SU-DHL-6 (cell line): ENCODE measurements at regions not wholly inside any gene's neighbourhood (a gene's known extent, or its start where the extent isn't known, plus 50 kb on each side); places are given as distances from the start of the nearest gene placed in this dataset.
"Not testable (repeated sequence)": the region's sequence is repeated elsewhere in the genome, so short reads cannot be mapped to it uniquely, and the experiment has no call there.

Experiments
- H2AFZ ChIP-seq: fragments of 200-600 bp; sonication (generic); 2 replicates; pipeline ENCODE4 v1.6.1; 2014; ENCODE audit warnings: low read depth, mild to moderate bottlenecking, moderate library complexity, mixed read lengths, antibody characterized with exemption, low read length; ENCODE audit not compliant: severe bottlenecking
- H3F3A ChIP-seq: fragments of 200-600 bp; shearing (Covaris generic); 2 replicates; pipeline ENCODE4 v1.6.0; 2016; ENCODE audit warnings: antibody characterized with exemption, mild to moderate bottlenecking; ENCODE audit not compliant: insufficient read depth
- H3K27ac ChIP-seq: fragments of 200-600 bp; sonication (generic); 2 replicates; pipeline ENCODE4 v1.5.1; 2016; ENCODE audit warnings: low read depth, mild to moderate bottlenecking, low read length, moderate library complexity, mixed read lengths
- H3K27me3 ChIP-seq: fragments of 200-600 bp; sonication (generic), shearing (Covaris generic); 2 replicates; pipeline ENCODE4 v1.6.0; 2014; ENCODE audit warnings: mild to moderate bottlenecking, low read length
- H3K36me3 ChIP-seq: fragments of 200-600 bp; sonication (generic); 2 replicates; pipeline ENCODE4 v1.6.1; 2014; ENCODE audit warnings: mild to moderate bottlenecking, low read length, mixed read lengths
- H3K4me2 ChIP-seq: fragments of 300-600, 200-600 bp; shearing (Covaris generic), sonication (generic); 2 replicates; pipeline ENCODE4 v1.6.0; 2014; ENCODE audit warnings: low read length, low read depth, mild to moderate bottlenecking; ENCODE audit not compliant: poor library complexity, severe bottlenecking
- H3K4me3 ChIP-seq: fragments of 200-600 bp; sonication (generic); 2 replicates; pipeline ENCODE4 v1.5.1; 2014; ENCODE audit warnings: antibody characterized with exemption, low read length, mild to moderate bottlenecking, mixed read lengths; ENCODE audit not compliant: insufficient read depth, poor library complexity, severe bottlenecking
- H3K79me2 ChIP-seq: fragments of 200-600 bp; sonication (generic); 2 replicates; pipeline ENCODE4 v1.6.1; 2014; ENCODE audit warnings: mild to moderate bottlenecking, low read length, moderate library complexity; ENCODE audit not compliant: insufficient read depth
- H3K9ac ChIP-seq: fragments of 200-600 bp; sonication (generic); 2 replicates; pipeline ENCODE4 v1.7.0; 2014; ENCODE audit warnings: mild to moderate bottlenecking, low read length
- H3K9me2 ChIP-seq: fragments of 200-600 bp; sonication (generic); replicated peaks from 2 replicates; pipeline ENCODE4 v1.6.1; 2014; ENCODE audit warnings: low read length; ENCODE audit not compliant: insufficient read depth
- H3K9me3 ChIP-seq: fragments of 200-600 bp; sonication (generic); 2 replicates; pipeline ENCODE4 v1.6.1; 2014; ENCODE audit warnings: low read length, mixed read lengths; ENCODE audit not compliant: insufficient read depth
- H4K20me1 ChIP-seq: fragments of 200-600 bp; sonication (generic); 2 replicates; pipeline ENCODE4 v1.6.1; 2014; ENCODE audit warnings: low read depth, mild to moderate bottlenecking, antibody characterized with exemption, low read length, moderate library complexity, mixed read lengths
- CTCF ChIP-seq: fragments of 200-600 bp; sonication (generic); IDR thresholded peaks from one replicate; pipeline ENCODE4 v1.5.1; 2017; ENCODE audit warnings: antibody characterized with exemption, mild to moderate bottlenecking, low read length, moderate library complexity; ENCODE audit not compliant: insufficient read depth, poor library complexity, severe bottlenecking
- EZH2phosphoT487 ChIP-seq: fragments of 200-600 bp; sonication (generic), shearing (Covaris generic); conservative IDR thresholded peaks from 2 replicates; pipeline ENCODE4 v1.6.1; 2018; ENCODE audit warnings: mild to moderate bottlenecking, antibody characterized with exemption, low read length, moderate library complexity, mixed read lengths

- H3K27ac ChIP-seq: no peak overlapping the region
- H3K27me3 ChIP-seq: no peaks in the 10 kb centered on the region
- H4K20me1 ChIP-seq: no peaks in the 10 kb centered on the region
- no peak overlapping the region for H3K4me3 ChIP-seq
- no peaks in the 10 kb centered on the region for H3K36me3 ChIP-seq
- H3K9ac ChIP-seq: no peak overlapping the region
- H3K79me2 ChIP-seq: no peaks in the 10 kb centered on the region
- H3K4me2 ChIP-seq: no peak overlapping the region
- TF ChIP-seq CTCF (no peak), EZH2phosphoT487 (no peak)
- H3K9me2 ChIP-seq: no peaks in the 10 kb centered on the region
- no peaks in the 10 kb centered on the region for H3F3A ChIP-seq
- no peaks in the 10 kb centered on the region for H3K9me3 ChIP-seq
- H2AFZ ChIP-seq: no peak overlapping the region
These were observed 234.6 kb upstream of the TECRL start for GRCh38 chr4:64643841-64644240.

- H3K27me3 ChIP-seq: no peaks in the 10 kb centered on the region
- H3K9ac ChIP-seq: no peak overlapping the region
- no peak overlapping the region for H3K4me3 ChIP-seq
- H3F3A ChIP-seq: no peaks in the 10 kb centered on the region
- H3K79me2 ChIP-seq: no peaks in the 10 kb centered on the region
- H3K36me3 ChIP-seq: no peaks in the 10 kb centered on the region
- no peak overlapping the region for H3K4me2 ChIP-seq
- no peaks in the 10 kb centered on the region for H3K9me2 ChIP-seq
- no peaks in the 10 kb centered on the region for H4K20me1 ChIP-seq
- H3K9me3 ChIP-seq: no peaks in the 10 kb centered on the region
- no peak for TF ChIP-seq EZH2phosphoT487
- no peak overlapping the region for H2AFZ ChIP-seq
- H3K27ac ChIP-seq: no peak overlapping the region
These were observed 233.7 kb upstream of the TECRL start for GRCh38 chr4:64642936-64643335.

GRCh38 chr4:64640402-64640801 is 231.2 kb upstream of the TECRL start:
- not testable (repeated sequence) for H3K36me3 ChIP-seq

GRCh38 chr4:64625438-64625837 is 216.2 kb upstream of the TECRL start:
- H4K20me1 ChIP-seq: no peaks in the 10 kb centered on the region
- no peak overlapping the region for H3K27ac ChIP-seq
- no peak overlapping the region for H2AFZ ChIP-seq
- no peaks in the 10 kb centered on the region for H3K36me3 ChIP-seq
- no peak for TF ChIP-seq EZH2phosphoT487
- TF ChIP-seq CTCF: no peak
- no peaks in the 10 kb centered on the region for H3F3A ChIP-seq
- H3K9me2 ChIP-seq: no peaks in the 10 kb centered on the region
- H3K9me3 ChIP-seq: no peaks in the 10 kb centered on the region
- H3K27me3 ChIP-seq: no peaks in the 10 kb centered on the region
- H3K4me3 ChIP-seq: no peak overlapping the region
- H3K79me2 ChIP-seq: no peaks in the 10 kb centered on the region
- H3K4me2 ChIP-seq: no peak overlapping the region
- no peak overlapping the region for H3K9ac ChIP-seq

More at GRCh38 chr4:64640402-64640801, 231.2 kb upstream of the TECRL start:
- not testable (repeated sequence) for H4K20me1 ChIP-seq, H3K9me3 ChIP-seq, H3K4me3 ChIP-seq, H3K4me2 ChIP-seq, H3K27me3 ChIP-seq, H3F3A ChIP-seq, H3K9me2 ChIP-seq, H3K79me2 ChIP-seq, H2AFZ ChIP-seq, H3K27ac ChIP-seq, H3K9ac ChIP-seq
